ENCODE measurements at regions not wholly inside any gene's neighbourhood (a gene's known extent, or its start where the extent isn't known, plus 50 kb on each side); places are given as distances from the start of the nearest gene placed in this dataset.

DNA sequence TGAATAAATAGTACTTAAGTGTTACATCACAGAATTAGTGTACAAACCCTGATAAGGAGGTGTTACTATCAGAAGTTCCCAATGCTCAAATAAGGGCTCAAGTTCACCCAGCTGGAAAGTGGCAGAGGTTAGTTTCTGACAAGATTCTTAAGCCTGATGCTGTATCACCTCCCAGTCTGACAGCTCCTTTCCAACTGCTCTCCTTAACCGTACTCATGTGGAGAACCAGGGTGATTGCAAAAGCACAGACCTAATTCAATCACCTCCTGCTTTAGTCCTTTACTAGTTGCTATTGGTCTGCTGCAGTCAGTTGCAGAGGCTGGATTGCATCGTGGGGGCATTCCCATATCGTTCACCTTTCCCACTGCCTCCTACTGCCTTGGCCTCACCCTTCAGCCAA is 100.4 kb upstream of the ZNF618 start:
- Histone ChIP-seq H3K27me3 (ENCODE audit: insufficient read depth, low read length) (0 out of 2 replicates have a peak, but pooled peaks cover 2% of the 10 kb centered on the region), H3K9ac (ENCODE audit: low read depth, low read length) (no peak overlapping the region), H3K9me3 (ENCODE audit: insufficient read depth, low read depth, low read length) (no peaks in the 10 kb centered on the region), H3K27ac (ENCODE audit: low read length) (no peak overlapping the region), H3K4me1 (ENCODE audit: insufficient read depth, low read length) (no peaks in the 10 kb centered on the region), H3K4me3 (ENCODE audit: low read length) (no peak overlapping the region), H3K36me3 (ENCODE audit: insufficient read depth, low read depth, low read length) (no peaks in the 10 kb centered on the region)

DNA sequence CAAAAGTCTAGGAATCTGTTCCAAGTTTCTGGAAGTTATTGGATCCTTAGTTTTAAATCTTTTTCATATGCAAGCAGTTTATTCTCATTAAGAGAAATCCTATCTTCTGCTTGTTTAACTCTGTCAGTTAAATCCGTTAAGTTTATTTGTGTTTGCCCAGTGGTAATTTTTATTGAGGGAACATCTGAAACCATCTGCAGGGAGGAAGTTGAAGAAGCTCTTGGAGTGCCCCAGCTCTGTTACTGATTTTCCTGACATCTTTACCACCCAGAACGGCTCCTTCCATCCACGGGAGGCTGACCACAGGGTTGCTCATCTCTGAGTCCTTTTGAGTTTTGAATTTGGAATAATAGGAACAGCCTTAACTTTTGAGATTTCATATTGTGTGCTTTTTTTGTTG is 99.9 kb upstream of the ZNF618 start:
- Histone ChIP-seq H3K27ac (ENCODE audit: low read length) (no peak overlapping the region), H3K27me3 (ENCODE audit: insufficient read depth, low read length) (0 out of 2 replicates have a peak, but pooled peaks cover 7% of the 10 kb centered on the region), H3K9me3 (ENCODE audit: insufficient read depth, low read depth, low read length) (no peaks in the 10 kb centered on the region), H3K9ac (ENCODE audit: low read depth, low read length) (no peak overlapping the region), H3K4me3 (ENCODE audit: low read length) (no peak overlapping the region), H3K36me3 (ENCODE audit: insufficient read depth, low read depth, low read length) (no peaks in the 10 kb centered on the region), H3K4me1 (ENCODE audit: insufficient read depth, low read length) (no peaks in the 10 kb centered on the region)

DNA sequence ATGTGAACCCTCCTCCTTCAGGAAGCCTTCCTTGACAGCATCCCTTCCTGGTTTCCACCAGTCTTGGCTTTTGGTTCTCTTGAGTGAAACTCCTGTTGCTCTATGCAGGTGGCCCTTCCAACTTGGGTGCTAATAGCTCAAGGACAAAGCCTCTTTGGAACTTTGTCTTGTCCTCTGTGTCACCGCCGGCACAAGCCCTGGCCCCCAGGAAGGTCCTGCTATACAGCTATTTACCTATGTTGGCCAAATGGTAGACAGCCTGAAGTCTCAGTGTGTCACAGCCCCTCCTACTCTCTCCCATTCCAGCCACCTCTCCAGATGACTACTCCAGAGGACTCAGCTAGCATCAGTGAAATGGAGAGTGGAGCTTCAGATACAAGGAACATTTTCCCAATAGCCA is 94.7 kb upstream of the ZNF618 start:
- H3K36me3 ChIP-seq (ENCODE audit: insufficient read depth, low read depth, low read length), result no peaks in the 10 kb centered on the region
- no peaks in the 10 kb centered on the region for H3K4me1 ChIP-seq (ENCODE audit: insufficient read depth, low read length)
- H3K27me3 ChIP-seq (ENCODE audit: insufficient read depth, low read length), result peaks cover 19% of the 10 kb centered on the region; the same call in 1 of the 2 replicates
- no peak overlapping the region for H3K27ac ChIP-seq (ENCODE audit: low read length)
- no peak overlapping the region for H3K4me3 ChIP-seq (ENCODE audit: low read length)
- H3K9me3 ChIP-seq (ENCODE audit: insufficient read depth, low read depth, low read length), result no peaks in the 10 kb centered on the region
- no peak overlapping the region for H3K9ac ChIP-seq (ENCODE audit: low read depth, low read length)

DNA sequence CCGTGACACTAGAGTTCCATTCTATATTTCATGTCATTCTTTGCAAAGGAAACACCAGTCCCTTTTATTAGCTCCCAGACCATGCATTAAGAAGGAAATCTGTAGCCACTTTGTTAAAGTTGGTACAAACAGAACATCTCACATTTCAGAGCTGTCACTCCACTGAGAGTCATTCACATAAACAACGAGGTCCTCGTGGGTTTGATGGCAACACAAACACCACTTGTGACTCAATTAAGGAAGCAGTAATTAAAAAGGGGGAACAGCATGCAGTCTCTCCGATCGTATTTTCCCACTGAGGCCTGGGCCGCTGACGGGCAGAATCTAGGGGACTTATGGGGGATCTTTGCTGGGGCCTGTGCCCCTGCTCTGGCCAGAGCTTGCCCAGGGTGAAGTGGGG is 94.2 kb upstream of the ZNF618 start:
- Histone ChIP-seq H3K27ac (ENCODE audit: low read length) (no peak overlapping the region), H3K4me3 (ENCODE audit: low read length) (no peak overlapping the region), H3K9me3 (ENCODE audit: insufficient read depth, low read depth, low read length) (no peaks in the 10 kb centered on the region), H3K36me3 (ENCODE audit: insufficient read depth, low read depth, low read length) (no peaks in the 10 kb centered on the region), H3K4me1 (ENCODE audit: insufficient read depth, low read length) (no peaks in the 10 kb centered on the region), H3K27me3 (ENCODE audit: insufficient read depth, low read length) (peaks cover 19% of the 10 kb centered on the region; the same call in 1 of the 2 replicates), H3K9ac (ENCODE audit: low read depth, low read length) (no peak overlapping the region)

DNA sequence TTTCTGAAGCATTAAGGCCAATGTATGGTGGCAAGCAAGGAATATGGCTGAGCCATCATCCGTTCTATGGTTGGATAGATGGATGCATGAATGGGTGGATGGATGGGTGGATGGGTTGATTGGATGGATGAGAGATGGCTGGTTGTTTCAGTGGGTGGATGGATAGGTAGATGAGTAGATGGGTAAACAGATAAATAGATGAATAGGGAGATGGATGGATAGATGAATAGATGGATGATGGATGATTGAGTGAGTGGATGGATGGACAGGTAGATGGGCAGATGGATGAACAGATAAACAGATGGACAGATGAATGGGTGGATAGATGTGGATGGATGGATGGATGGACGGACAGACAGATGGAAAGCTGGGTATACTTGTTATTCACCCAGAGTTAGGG is 92.6 kb upstream of the ZNF618 start:
- Histone ChIP-seq H3K27me3 (ENCODE audit: insufficient read depth, low read length) (peaks cover 19% of the 10 kb centered on the region; the same call in 1 of the 2 replicates), H3K4me1 (ENCODE audit: insufficient read depth, low read length) (peaks cover 2% of the 10 kb centered on the region; the same call in 1 of the 2 replicates), H3K27ac (ENCODE audit: low read length) (no peak overlapping the region), H3K9ac (ENCODE audit: low read depth, low read length) (no peak overlapping the region), H3K9me3 (ENCODE audit: insufficient read depth, low read depth, low read length) (no peaks in the 10 kb centered on the region), H3K36me3 (ENCODE audit: insufficient read depth, low read depth, low read length) (no peaks in the 10 kb centered on the region), H3K4me3 (ENCODE audit: low read length) (no peak overlapping the region)

DNA sequence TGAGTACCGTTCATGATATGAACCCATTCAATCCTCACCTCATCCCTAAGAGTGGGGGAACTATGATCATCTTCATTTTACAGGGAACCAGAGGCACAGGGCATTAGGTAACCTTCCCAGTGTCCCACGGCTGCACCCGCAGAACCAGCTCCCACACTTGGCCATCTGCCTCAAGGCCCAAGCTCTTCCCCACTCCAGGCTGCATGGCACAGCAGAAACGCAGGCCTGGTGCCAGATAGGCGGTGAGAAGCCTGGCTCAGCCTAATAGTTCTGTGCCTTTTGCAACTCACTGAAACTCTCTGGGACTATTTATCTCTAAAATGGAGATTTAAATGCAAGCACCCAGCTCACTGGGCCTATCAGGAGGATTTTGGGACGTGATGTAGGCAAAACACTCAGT is 90.8 kb upstream of the ZNF618 start:
- Histone ChIP-seq H3K36me3 (ENCODE audit: insufficient read depth, low read depth, low read length) (no peaks in the 10 kb centered on the region), H3K4me3 (ENCODE audit: low read length) (no peak overlapping the region), H3K27me3 (ENCODE audit: insufficient read depth, low read length) (peaks cover 19% of the 10 kb centered on the region; the same call in 1 of the 2 replicates), H3K9ac (ENCODE audit: low read depth, low read length) (no peak overlapping the region), H3K9me3 (ENCODE audit: insufficient read depth, low read depth, low read length) (no peaks in the 10 kb centered on the region), H3K4me1 (ENCODE audit: insufficient read depth, low read length) (peaks cover 6% of the 10 kb centered on the region; the same call in 1 of the 2 replicates), H3K27ac (ENCODE audit: low read length) (no peak overlapping the region)

DNA sequence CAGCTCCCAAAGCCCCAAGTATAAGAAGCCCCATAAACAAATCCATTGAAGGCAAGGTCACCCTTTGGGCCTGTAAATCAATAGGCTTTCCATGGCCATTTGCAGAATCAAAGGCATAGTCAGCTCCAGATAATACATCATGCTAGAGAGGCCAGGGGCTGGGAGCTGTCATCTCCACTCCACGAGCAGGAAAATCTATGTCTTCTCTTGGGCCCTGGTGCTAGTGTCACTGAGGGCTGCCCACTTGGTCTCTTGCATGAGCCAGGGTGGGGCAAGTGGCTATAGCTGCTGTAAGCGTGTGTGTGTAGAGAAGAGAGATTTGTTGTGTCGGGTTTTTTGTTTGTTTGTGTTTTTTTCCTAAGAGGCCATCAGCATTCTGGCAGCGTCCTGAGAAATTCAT is 90.0 kb upstream of the ZNF618 start:
- no peak overlapping the region for H3K27ac ChIP-seq (ENCODE audit: low read length)
- H3K4me3 ChIP-seq (ENCODE audit: low read length), result no peak overlapping the region
- H3K36me3 ChIP-seq (ENCODE audit: insufficient read depth, low read depth, low read length), result no peaks in the 10 kb centered on the region
- peaks cover 6% of the 10 kb centered on the region; the same call in 1 of the 2 replicates for H3K4me1 ChIP-seq (ENCODE audit: insufficient read depth, low read length)
- H3K27me3 ChIP-seq (ENCODE audit: insufficient read depth, low read length), result peaks cover 14% of the 10 kb centered on the region; the same call in 1 of the 2 replicates
- no peaks in the 10 kb centered on the region for H3K9me3 ChIP-seq (ENCODE audit: insufficient read depth, low read depth, low read length)
- no peak overlapping the region for H3K9ac ChIP-seq (ENCODE audit: low read depth, low read length)

DNA sequence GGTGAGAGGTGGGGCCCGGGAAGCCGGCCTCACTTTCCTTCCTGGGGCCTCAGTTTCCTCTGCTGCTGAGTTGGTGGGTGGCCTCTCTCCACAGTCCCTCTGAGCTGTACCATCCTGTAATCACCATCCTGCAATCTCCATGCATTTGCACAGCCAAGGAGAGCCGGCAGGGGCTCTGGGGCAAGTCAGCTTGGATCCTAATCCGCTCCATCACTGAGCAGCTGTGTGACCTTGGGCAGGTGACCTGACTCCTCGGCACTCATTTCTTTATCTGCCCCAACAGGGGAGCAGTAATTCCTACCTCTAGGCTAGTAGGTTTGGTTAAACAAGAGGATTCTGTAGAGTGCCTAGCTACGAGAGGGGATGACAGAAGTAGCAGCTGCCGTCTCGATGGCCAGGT is 88.2 kb upstream of the ZNF618 start:
- Histone ChIP-seq H3K9ac (ENCODE audit: low read depth, low read length) (no peak overlapping the region), H3K4me1 (ENCODE audit: insufficient read depth, low read length) (peaks cover 6% of the 10 kb centered on the region; the same call in 1 of the 2 replicates), H3K27me3 (ENCODE audit: insufficient read depth, low read length) (peaks cover 10% of the 10 kb centered on the region; the same call in 1 of the 2 replicates)

DNA sequence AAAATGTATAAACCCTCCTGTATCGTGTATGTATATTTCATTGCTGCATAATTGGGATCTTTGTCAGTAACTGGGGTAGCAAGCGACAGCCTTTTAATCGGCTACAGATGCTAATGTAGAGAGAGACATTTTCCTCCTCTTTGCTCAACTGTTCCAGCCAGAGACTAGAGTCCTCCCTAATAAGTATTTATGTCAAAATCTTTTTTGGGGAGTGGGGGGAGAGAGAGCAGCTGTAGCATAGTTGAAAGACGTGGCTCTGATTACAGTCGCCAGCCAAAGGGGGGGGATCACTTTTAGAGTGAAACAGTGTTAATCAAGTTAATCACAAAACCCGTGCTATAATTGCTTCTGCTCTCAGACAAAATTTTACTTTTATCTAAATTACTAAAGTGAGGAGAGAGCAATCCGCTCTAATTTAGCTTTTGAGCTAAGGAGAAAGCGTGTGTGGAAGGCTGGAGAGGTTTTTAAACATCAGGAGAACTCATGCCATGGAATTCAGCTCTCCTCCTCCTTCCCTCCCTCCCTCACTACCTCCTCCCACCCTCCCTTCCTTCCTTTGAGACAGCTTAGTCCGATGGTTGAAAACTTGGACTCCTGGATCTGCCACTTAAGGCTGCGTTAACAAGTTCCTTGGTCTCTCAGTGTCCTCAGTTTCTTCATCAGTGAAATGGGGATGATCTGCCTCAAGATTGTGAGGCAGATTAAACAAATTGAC is 87.3 kb upstream of the ZNF618 start:
- Histone ChIP-seq H3K4me1 (ENCODE audit: insufficient read depth, low read length) (peaks cover 6% of the 10 kb centered on the region; the same call in 1 of the 2 replicates), H3K27me3 (ENCODE audit: insufficient read depth, low read length) (peaks cover 4% of the 10 kb centered on the region; the same call in 1 of the 2 replicates), H3K27ac (ENCODE audit: low read length) (no peak overlapping the region), H3K4me3 (ENCODE audit: low read length) (no peak overlapping the region), H3K9ac (ENCODE audit: low read depth, low read length) (no peak overlapping the region), H3K36me3 (ENCODE audit: insufficient read depth, low read depth, low read length) (no peaks in the 10 kb centered on the region), H3K9me3 (ENCODE audit: insufficient read depth, low read depth, low read length) (no peaks in the 10 kb centered on the region)

More for the DNA sequence above, 88.2 kb upstream of the ZNF618 start:
- Histone ChIP-seq H3K9me3 (ENCODE audit: insufficient read depth, low read depth, low read length) (no peaks in the 10 kb centered on the region), H3K27ac (ENCODE audit: low read length) (no peak overlapping the region), H3K4me3 (ENCODE audit: low read length) (no peak overlapping the region), H3K36me3 (ENCODE audit: insufficient read depth, low read depth, low read length) (no peaks in the 10 kb centered on the region)

DNA sequence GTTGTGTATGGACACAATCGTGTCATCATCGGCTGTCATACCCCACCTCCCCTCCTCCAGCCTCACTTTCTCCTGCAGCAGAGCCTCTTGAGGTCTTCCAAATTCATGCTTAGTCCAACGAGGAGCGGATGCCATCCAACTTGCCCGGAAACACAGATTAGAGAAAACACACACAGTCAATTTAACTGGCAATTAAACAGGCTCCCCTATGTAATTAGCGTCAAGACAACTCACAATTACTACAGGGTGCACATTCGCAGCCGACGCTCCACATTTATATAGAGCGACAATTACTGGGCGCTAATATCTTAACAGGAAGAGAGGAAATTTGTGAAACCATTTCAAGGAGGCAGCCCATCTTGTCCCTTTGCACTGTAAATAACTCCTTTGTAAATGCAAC is 86.0 kb upstream of the ZNF618 start:
- no peaks in the 10 kb centered on the region for H3K9me3 ChIP-seq (ENCODE audit: insufficient read depth, low read depth, low read length)
- H3K27me3 ChIP-seq (ENCODE audit: insufficient read depth, low read length), result peaks cover 1% of the 10 kb centered on the region; the same call in 1 of the 2 replicates
- no peak overlapping the region for H3K4me3 ChIP-seq (ENCODE audit: low read length)
- peaks cover 10% of the 10 kb centered on the region; the same call in 1 of the 2 replicates for H3K4me1 ChIP-seq (ENCODE audit: insufficient read depth, low read length)
- H3K9ac ChIP-seq (ENCODE audit: low read depth, low read length), result no peak overlapping the region
- H3K36me3 ChIP-seq (ENCODE audit: insufficient read depth, low read depth, low read length), result no peaks in the 10 kb centered on the region
- H3K27ac ChIP-seq (ENCODE audit: low read length), result no peak overlapping the region

DNA sequence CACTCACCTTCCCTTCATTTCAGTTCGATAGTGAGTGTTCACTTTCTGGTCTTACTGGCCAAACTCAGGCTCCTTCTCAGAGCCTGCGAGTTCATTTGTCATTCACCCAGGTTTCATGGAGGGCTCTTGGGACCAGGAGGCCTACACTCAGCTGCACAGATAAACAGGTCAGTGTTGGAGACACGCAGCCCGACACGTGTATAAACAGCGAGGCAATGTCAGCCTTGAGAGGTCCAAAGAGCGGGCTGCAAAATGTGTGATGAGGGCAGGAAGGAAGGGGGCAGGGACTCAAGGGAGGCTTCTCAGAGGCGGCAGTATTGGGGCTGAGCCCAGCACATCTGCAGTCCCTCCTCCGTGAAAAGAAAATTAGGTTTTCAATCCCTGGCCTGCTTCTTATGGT is 82.6 kb upstream of the ZNF618 start:
- Histone ChIP-seq H3K4me1 (ENCODE audit: insufficient read depth, low read length) (peaks cover 8% of the 10 kb centered on the region; the same call in 1 of the 2 replicates), H3K4me3 (ENCODE audit: low read length) (no peak overlapping the region), H3K27ac (ENCODE audit: low read length) (no peak overlapping the region), H3K36me3 (ENCODE audit: insufficient read depth, low read depth, low read length) (no peaks in the 10 kb centered on the region), H3K9ac (ENCODE audit: low read depth, low read length) (no peak overlapping the region), H3K9me3 (ENCODE audit: insufficient read depth, low read depth, low read length) (no peaks in the 10 kb centered on the region), H3K27me3 (ENCODE audit: insufficient read depth, low read length) (no peaks in the 10 kb centered on the region)

DNA sequence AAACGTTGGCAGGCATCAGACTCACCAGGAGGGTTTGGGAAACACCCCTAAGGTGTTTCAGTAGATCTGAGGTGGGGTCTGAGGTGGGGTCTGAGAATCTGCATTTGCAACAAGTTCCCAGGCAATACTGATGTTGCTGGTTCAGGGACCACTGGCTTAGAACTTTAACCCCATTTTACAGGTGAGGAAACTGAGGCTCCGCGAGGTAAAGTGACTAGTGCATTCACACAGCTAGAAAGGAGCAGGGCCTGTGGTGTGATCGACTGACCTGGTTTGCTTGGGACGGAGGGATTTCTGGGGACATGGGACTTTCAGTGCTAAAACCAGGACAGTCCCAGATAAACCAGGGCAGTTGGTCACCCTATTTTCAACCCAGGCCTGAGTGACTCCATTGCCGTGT is 81.4 kb upstream of the ZNF618 start:
- H3K27me3 ChIP-seq (ENCODE audit: insufficient read depth, low read length), result no peaks in the 10 kb centered on the region
- no peaks in the 10 kb centered on the region for H3K9me3 ChIP-seq (ENCODE audit: insufficient read depth, low read depth, low read length)
- no peaks in the 10 kb centered on the region for H3K36me3 ChIP-seq (ENCODE audit: insufficient read depth, low read depth, low read length)
- H3K27ac ChIP-seq (ENCODE audit: low read length), result no peak overlapping the region
- H3K9ac ChIP-seq (ENCODE audit: low read depth, low read length), result no peak overlapping the region
- peaks cover 4% of the 10 kb centered on the region; the same call in 1 of the 2 replicates for H3K4me1 ChIP-seq (ENCODE audit: insufficient read depth, low read length)
- no peak overlapping the region for H3K4me3 ChIP-seq (ENCODE audit: low read length)
